Vagina (tissue), 2 donors: ENCODE measurements at regions not wholly inside any gene's neighbourhood (a gene's known extent, or its start where the extent isn't known, plus 50 kb on each side); places are given as distances from the start of the nearest gene placed in this dataset.

ENCODE experiments used
- CTCF ChIP-seq, 3 experiments: fragments of 450-650 bp in 2 of 3; fragments of 200-600 bp in 1 of 3; sonication (generic) in 1 of 3; IDR thresholded peaks; one replicate each; pipeline ENCODE4 v1.5.1; 2017 to 2019; ENCODE audit warnings: antibody characterized with exemption in 3 of 3, mild to moderate bottlenecking in 2 of 3, moderate library complexity in 2 of 3
- POLR2A ChIP-seq, 2 donors: fragments of 450-650 bp; IDR thresholded peaks; one replicate each; pipeline ENCODE4 v1.6.1; 2017; ENCODE audit warnings: antibody characterized with exemption in 2 of 2, mild to moderate bottlenecking in 2 of 2, moderate library complexity in 2 of 2
- POLR2AphosphoS5 ChIP-seq, 2 donors: sonication (generic); formaldehyde crosslinking; IDR thresholded peaks; one replicate each; pipeline ENCODE4 v1.9.0; 2017; ENCODE audit warnings: antibody characterized with exemption in 2 of 2, mild to moderate bottlenecking in 2 of 2, low read depth in 1 of 2; ENCODE audit not compliant: insufficient read depth in 1 of 2

GRCh38 chr12:77760271-77761025 is 70.2 kb upstream of the NAV3 start:
- TF ChIP-seq POLR2AphosphoS5 (IDR thresholded peaks at IDR 0.05; ENCODE audit: insufficient read depth in 1 of 2, low read depth in 1 of 2) (no peak), CTCF (IDR thresholded peaks at IDR 0.05) (no peak), POLR2A (IDR thresholded peaks at IDR 0.05) (no peak)
